ENCODE measurements at regions not wholly inside any gene's neighbourhood (a gene's known extent, or its start where the extent isn't known, plus 50 kb on each side); places are given as distances from the start of the nearest gene placed in this dataset.
"Not testable (repeated sequence)": the region's sequence is repeated elsewhere in the genome, so short reads cannot be mapped to it uniquely, and the experiment has no call there.

- no peak for DNase-seq
- ATAC-seq, result no peak
- peaks cover 77% of the 10 kb centered on the region for H3K9me3 ChIP-seq
- TF ChIP-seq, protein P1, sequence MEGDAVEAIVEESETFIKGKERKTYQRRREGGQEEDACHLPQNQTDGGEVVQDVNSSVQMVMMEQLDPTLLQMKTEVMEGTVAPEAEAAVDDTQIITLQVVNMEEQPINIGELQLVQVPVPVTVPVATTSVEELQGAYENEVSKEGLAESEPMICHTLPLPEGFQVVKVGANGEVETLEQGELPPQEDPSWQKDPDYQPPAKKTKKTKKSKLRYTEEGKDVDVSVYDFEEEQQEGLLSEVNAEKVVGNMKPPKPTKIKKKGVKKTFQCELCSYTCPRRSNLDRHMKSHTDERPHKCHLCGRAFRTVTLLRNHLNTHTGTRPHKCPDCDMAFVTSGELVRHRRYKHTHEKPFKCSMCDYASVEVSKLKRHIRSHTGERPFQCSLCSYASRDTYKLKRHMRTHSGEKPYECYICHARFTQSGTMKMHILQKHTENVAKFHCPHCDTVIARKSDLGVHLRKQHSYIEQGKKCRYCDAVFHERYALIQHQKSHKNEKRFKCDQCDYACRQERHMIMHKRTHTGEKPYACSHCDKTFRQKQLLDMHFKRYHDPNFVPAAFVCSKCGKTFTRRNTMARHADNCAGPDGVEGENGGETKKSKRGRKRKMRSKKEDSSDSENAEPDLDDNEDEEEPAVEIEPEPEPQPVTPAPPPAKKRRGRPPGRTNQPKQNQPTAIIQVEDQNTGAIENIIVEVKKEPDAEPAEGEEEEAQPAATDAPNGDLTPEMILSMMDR (IDR thresholded peaks at IDR 0.05), result no peak
- H3K36me3 ChIP-seq (ENCODE audit: low read depth), result no peaks in the 10 kb centered on the region
- H3K4me3 ChIP-seq, result no peak overlapping the region
- intact Hi-C loops (cut with DNase I, micrococcal nuclease), result no loop called here
- no peaks in the 10 kb centered on the region for H3K4me1 ChIP-seq (ENCODE audit: low read depth)
Observed at GRCh38 chr15:22229990-22230819, 149.9 kb downstream of the OR4M2 start.

DNA sequence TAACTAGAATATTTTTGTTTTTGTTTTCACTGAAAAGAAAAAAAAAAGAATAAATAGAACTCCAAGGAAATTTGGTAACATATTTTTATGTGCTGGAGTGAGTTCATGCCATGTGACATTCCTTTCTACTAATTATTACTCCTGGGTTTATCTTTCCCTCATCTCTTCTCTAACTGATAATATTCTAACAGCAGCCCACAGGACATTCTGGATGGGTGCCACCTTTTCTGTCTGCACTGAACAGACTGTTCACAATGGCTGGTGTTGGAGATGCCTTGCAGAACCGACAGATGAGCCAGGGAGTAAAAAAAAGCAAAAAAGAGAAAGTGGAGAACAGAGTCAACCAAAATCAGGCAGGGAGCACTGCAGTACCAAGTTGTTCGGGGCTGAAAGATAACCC lies 151.3 kb downstream of the OR4M2 start:
- DNase-seq (no peak), ATAC-seq (no peak)
- Histone ChIP-seq H3K4me1 (ENCODE audit: low read depth) (no peaks in the 10 kb centered on the region), H3K36me3 (ENCODE audit: low read depth) (no peaks in the 10 kb centered on the region), H3K4me3 (no peak overlapping the region), H3K9me3 (peaks cover 77% of the 10 kb centered on the region)
- intact Hi-C loops (cut with DNase I, micrococcal nuclease), result no loop called here
- TF ChIP-seq, protein P1 (IDR thresholded peaks at IDR 0.05), result no peak

GRCh38 chr15:22232675-22233074 lies 152.3 kb downstream of the OR4M2 start:
- Histone ChIP-seq H3K4me1 (ENCODE audit: low read depth) (no peaks in the 10 kb centered on the region), H3K36me3 (ENCODE audit: low read depth) (no peaks in the 10 kb centered on the region), H3K9me3 (peaks cover 76% of the 10 kb centered on the region), H3K4me3 (no peak overlapping the region)
- DNase-seq, result no peak
- intact Hi-C loops (cut with DNase I, micrococcal nuclease), result no loop called here
- no peak for ATAC-seq
- TF ChIP-seq, protein P1 (IDR thresholded peaks at IDR 0.05), result no peak

DNA sequence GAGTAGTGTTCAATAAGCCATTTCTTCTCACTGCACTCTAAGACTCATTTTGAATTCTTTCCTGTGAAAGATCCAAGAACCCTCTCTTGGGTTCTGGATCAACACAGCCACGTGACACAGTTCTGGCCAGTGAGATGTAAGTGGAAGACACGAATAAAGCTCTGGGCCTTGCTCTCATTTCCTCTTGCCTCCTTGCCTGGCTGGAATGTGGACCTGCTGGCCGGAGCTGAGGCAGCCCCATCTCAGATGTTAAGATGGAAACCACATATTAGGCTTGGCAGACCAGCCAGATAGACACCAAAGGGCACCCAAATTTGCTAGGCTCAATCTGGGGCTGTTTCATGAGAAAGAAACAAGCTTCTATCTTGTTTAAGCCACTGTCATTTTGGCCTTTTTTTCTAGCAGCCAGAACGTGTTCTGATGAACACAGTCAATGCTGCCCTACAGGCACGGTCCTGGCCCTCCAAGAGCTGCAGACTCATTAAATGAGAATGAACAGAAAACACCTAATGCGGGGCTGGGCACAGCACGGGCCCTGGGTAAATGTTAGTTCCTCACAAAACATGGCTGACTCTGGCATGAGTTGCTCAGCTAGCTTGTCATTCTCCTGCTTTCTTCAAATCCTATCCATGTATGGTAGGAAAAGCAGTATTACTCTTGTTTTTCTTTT lies 155.1 kb downstream of the OR4M2 start:
- peaks cover 80% of the 10 kb centered on the region for H3K9me3 ChIP-seq
- ATAC-seq; H3K4me1 ChIP-seq (ENCODE audit: low read depth); DNase-seq; H3K4me3 ChIP-seq; intact Hi-C loops (cut with DNase I, micrococcal nuclease); H3K36me3 ChIP-seq (ENCODE audit: low read depth): not testable (repeated sequence)

GRCh38 chr15:22236469-22236868 lies 156.1 kb downstream of the OR4M2 start:
- intact Hi-C loops (cut with DNase I, micrococcal nuclease), result no loop called here
- Histone ChIP-seq H3K36me3 (ENCODE audit: low read depth) (no peaks in the 10 kb centered on the region), H3K4me1 (ENCODE audit: low read depth) (no peaks in the 10 kb centered on the region), H3K9me3 (peaks cover 90% of the 10 kb centered on the region), H3K4me3 (no peak overlapping the region)
- TF ChIP-seq, protein P1 (IDR thresholded peaks at IDR 0.05), result no peak
- ATAC-seq (no peak), DNase-seq (no peak)

DNA sequence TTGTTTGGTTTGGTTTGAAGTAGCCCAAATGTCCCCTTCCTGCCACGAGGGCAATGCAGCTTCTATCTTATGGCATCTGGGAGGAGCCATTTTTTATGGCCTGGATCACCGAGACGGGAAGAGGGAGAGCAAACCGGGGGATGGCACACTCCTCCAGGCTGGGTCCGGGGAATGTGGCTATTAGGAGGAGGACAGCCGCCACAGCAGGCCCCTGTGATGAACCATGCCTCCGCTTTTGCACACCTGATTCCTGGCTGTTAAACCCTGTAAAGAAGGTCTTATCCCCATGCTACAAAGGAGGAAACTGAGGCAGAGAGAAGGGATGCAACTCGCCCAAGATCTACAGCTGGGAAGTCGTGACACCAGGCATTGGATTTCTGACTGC lies 157.6 kb downstream of the OR4M2 start:
- ATAC-seq, result no peak
- H3K9me3 ChIP-seq, result peaks cover 87% of the 10 kb centered on the region
- intact Hi-C loops (cut with DNase I, micrococcal nuclease), result no loop called here
- H3K36me3 ChIP-seq (ENCODE audit: low read depth), result no peaks in the 10 kb centered on the region
- H3K4me3 ChIP-seq, result no peak overlapping the region
- no peak for DNase-seq
- TF ChIP-seq, protein P1 (IDR thresholded peaks at IDR 0.05), result no peak
- no peaks in the 10 kb centered on the region for H3K4me1 ChIP-seq (ENCODE audit: low read depth)

- H3K4me1 ChIP-seq (ENCODE audit: low read depth); H3K36me3 ChIP-seq (ENCODE audit: low read depth); DNase-seq; intact Hi-C loops (cut with DNase I, micrococcal nuclease); H3K4me3 ChIP-seq: not testable (repeated sequence)
- peaks cover 86% of the 10 kb centered on the region for H3K9me3 ChIP-seq
- peak; percentile 12 for ATAC-seq
Observed at GRCh38 chr15:22238276-22238958, 158.1 kb downstream of the OR4M2 start.

GRCh38 chr15:22238959-22239805 lies 158.9 kb downstream of the OR4M2 start:
- DNase-seq; H3K4me3 ChIP-seq; H3K4me1 ChIP-seq (ENCODE audit: low read depth); intact Hi-C loops (cut with DNase I, micrococcal nuclease); H3K36me3 ChIP-seq (ENCODE audit: low read depth): not testable (repeated sequence)
- ATAC-seq, result peak; percentile 29
- H3K9me3 ChIP-seq, result peaks cover 85% of the 10 kb centered on the region
